HepG2 (cell line): ENCODE measurements at regions not wholly inside any gene's neighbourhood (a gene's known extent, or its start where the extent isn't known, plus 50 kb on each side); places are given as distances from the start of the nearest gene placed in this dataset.

Source experiments
- ATAC-seq: fragments of 200-7000 bp; cut with Tn5 transposase; 3 replicates; pipeline ENCODE4 v1.9.1; 2020; ENCODE audit warnings: mild to moderate bottlenecking, moderate library complexity
- BruUV-seq: library from RNA; stranded (reverse); fragments of 400-500 nt; replicated peaks from 2 replicates; lab custom pipeline; 2021; lab: Mats Ljungman, UMichigan
- CTCF ChIA-PET: fragments of 300-600 bp; formaldehyde crosslinking; extraction: SDS; loops from one replicate; lab custom pipeline; 2021; ENCODE audit warnings: low total read pairs, inconsistent platforms, low intra/inter-chr PET ratio; lab: Yijun Ruan, JAX
- POLR2A ChIA-PET: fragments of 350-600 bp; sonication (Branson Sonifier 250); formaldehyde crosslinking; loops from one replicate; lab custom pipeline; 2020; ENCODE audit warnings: antibody characterized with exemption, inconsistent platforms; lab: Yijun Ruan, JAX
- DNase-seq: peaks from one replicate; pipeline ENCODE4 v3.0.0-alpha.2; 2015; ENCODE audit warnings: low spot score
- FAIRE-seq: peaks from 3 replicates; lab custom pipeline; 2011; peaks lifted over from hg19 to GRCh38; lab: Jason Lieb, UNC
- H2AFZ ChIP-seq: one replicate; pipeline ENCODE4 v1.6.1; 2011; ENCODE audit warnings: low read length, inconsistent platforms
- H3K27ac ChIP-seq: fragments of 300-600 bp; 3 replicates; pipeline ENCODE4 v1.8.0; 2011; ENCODE audit warnings: mixed run types, mild to moderate bottlenecking, mixed read lengths, low read length, inconsistent platforms; ENCODE audit not compliant: insufficient read depth; ENCODE audit errors: extremely low read length
- H3K27me3 ChIP-seq, 2 experiments: fragments of 200-600 bp in 1 of 2; 2 replicates in 1 of 2; 3 replicates in 1 of 2; pipeline versions ENCODE4 v1.6.0 to v1.8.0; 2011; ENCODE audit warnings: low read length in 2 of 2, mild to moderate bottlenecking in 2 of 2, moderate library complexity in 2 of 2, inconsistent platforms in 1 of 2; ENCODE audit not compliant: insufficient read depth in 2 of 2, control insufficient read depth in 1 of 2
- H3K36me3 ChIP-seq, 2 experiments: fragments of 200-600 bp in 1 of 2; replicated peaks in 1 of 2; 2 replicates in 1 of 2; 3 replicates in 1 of 2; pipeline versions ENCODE4 v1.5.1 to v1.8.0; 2011; ENCODE audit warnings: low read length in 2 of 2, inconsistent platforms in 1 of 2; ENCODE audit not compliant: insufficient read depth in 2 of 2, control insufficient read depth in 1 of 2
- H3K4me1 ChIP-seq: 2 replicates; pipeline ENCODE4 v1.5.1; 2012; ENCODE audit warnings: low read length, inconsistent platforms; ENCODE audit not compliant: insufficient read depth
- H3K4me2 ChIP-seq: 2 replicates; pipeline ENCODE4 v1.6.0; 2011; ENCODE audit warnings: low read depth, low read length, inconsistent platforms
- H3K4me3 ChIP-seq, 3 experiments: fragments of 200-600 bp in 1 of 3; sonication (generic), shearing (Covaris generic) in 1 of 3; replicated peaks in 1 of 3; 2 replicates each; pipeline ENCODE4 v1.5.1; 2011 to 2016; ENCODE audit warnings: low read length in 3 of 3, inconsistent platforms in 2 of 3, low read depth in 2 of 3, mild to moderate bottlenecking in 2 of 3, control low read depth in 1 of 3, mixed read lengths in 1 of 3; ENCODE audit not compliant: insufficient read depth in 1 of 3
- H3K79me2 ChIP-seq: one replicate; pipeline ENCODE4 v1.6.1; 2011; ENCODE audit warnings: low read length, inconsistent platforms; ENCODE audit not compliant: insufficient read depth
- H3K9ac ChIP-seq: 2 replicates; pipeline ENCODE4 v1.6.0; 2011; ENCODE audit warnings: mild to moderate bottlenecking, low read depth, low read length, inconsistent platforms; ENCODE audit not compliant: insufficient read depth
- H3K9me3 ChIP-seq: 2 replicates; pipeline ENCODE4 v1.5.1; 2012; ENCODE audit warnings: mild to moderate bottlenecking, low read length
- H4K20me1 ChIP-seq: 2 replicates; pipeline ENCODE4 v1.6.0; 2011; ENCODE audit warnings: inconsistent platforms, mild to moderate bottlenecking, low read length, moderate library complexity; ENCODE audit not compliant: insufficient read depth
- CEBPB ChIP-seq: IDR thresholded peaks from 2 replicates; pipeline ENCODE4 v1.6.1; 2011; ENCODE audit warnings: low read depth, low read length, improper control_type of control experiment, borderline replicate concordance
- FOXO4 ChIP-seq: sonication (generic); formaldehyde crosslinking; conservative IDR thresholded peaks from 2 replicates; pipeline ENCODE4 v1.8.1; 2023; ENCODE audit warnings: missing genetic modification reagents
- HNRNPK ChIP-seq: fragments of 200-400 bp; formaldehyde crosslinking; IDR thresholded peaks from 2 replicates; pipeline ENCODE4 v1.6.1; 2018; ENCODE audit warnings: low read length, low read depth, moderate library complexity, mild to moderate bottlenecking; ENCODE audit not compliant: poor library complexity, severe bottlenecking
- JUNB ChIP-seq: sonication (generic); formaldehyde crosslinking; IDR thresholded peaks from 2 replicates; pipeline ENCODE4 v1.8.0; 2022; ENCODE audit warnings: missing genetic modification reagents, mild to moderate bottlenecking, borderline replicate concordance
- MBD4 ChIP-seq: IDR thresholded peaks from 2 replicates; pipeline ENCODE4 v1.6.1; 2012; ENCODE audit warnings: low read length, inconsistent platforms, borderline replicate concordance
- NR2C2 ChIP-seq: sonication (generic); formaldehyde crosslinking; IDR thresholded peaks from 2 replicates; pipeline ENCODE4 v1.4.0; 2020; ENCODE audit warnings: missing genetic modification reagents, mild to moderate bottlenecking, moderate library complexity, borderline replicate concordance
- RBAK ChIP-seq: sonication (generic); formaldehyde crosslinking; IDR thresholded peaks from 2 replicates; pipeline ENCODE4 v1.5.1; 2020; ENCODE audit warnings: mild to moderate bottlenecking, missing genetic modification reagents
- ZNF652 ChIP-seq: IDR thresholded peaks from 2 replicates; pipeline ENCODE4 v1.6.1; 2016; ENCODE audit warnings: low read depth, borderline replicate concordance
- ZNF709 ChIP-seq: sonication (generic); formaldehyde crosslinking; IDR thresholded peaks from 2 replicates; pipeline ENCODE4 v1.5.0; 2020; ENCODE audit warnings: mild to moderate bottlenecking, missing genetic modification reagents
- ZNF720 ChIP-seq: sonication (generic); formaldehyde crosslinking; IDR thresholded peaks from 2 replicates; pipeline ENCODE4 v1.4.0; 2020; ENCODE audit warnings: missing genetic modification reagents
- ZNF75D ChIP-seq: sonication (generic); formaldehyde crosslinking; IDR thresholded peaks from 2 replicates; pipeline ENCODE4 v1.8.1; 2023; ENCODE audit warnings: missing genetic modification reagents, mild to moderate bottlenecking, borderline replicate concordance
- WGBS: methylation state at CpG from one replicate; pipeline ENCODE4 v1.1.6; 2017; ENCODE audit warnings: low lambda C conversion rate; 5-methylcytosine and 5-hydroxymethylcytosine counted together
- in situ Hi-C: cut with HindIII; loops from 2 replicates; pipeline ENCODE4 v1.10.0; 2017; ENCODE audit warnings: low pct_unique_long_range_greater_than_20kb; ENCODE audit not compliant: extremely low pct_ligation_motif_present
- intact Hi-C: fragments of 100-400 bp; cut with micrococcal nuclease; formaldehyde crosslinking; loops from one replicate; pipeline ENCODE4 v1.10.0; 2022; ENCODE audit not compliant: unreplicated experiment

GRCh38 chr6:66638099-66638498, 931.1 kb upstream of the EYS start:
- peak overlapping the region; percentile 7 for H2AFZ ChIP-seq
- H3K9me3 ChIP-seq = no peaks in the 10 kb centered on the region
- ATAC-seq (peak; percentile 72), DNase-seq (no peak), FAIRE-seq (no peak)
- in situ Hi-C loops (no loop called here), intact Hi-C loops (no loop called here)
- no peak overlapping the region for H3K27ac ChIP-seq
- BruUV-seq = no TSS peak
- no peaks in the 10 kb centered on the region for H3K79me2 ChIP-seq
- H3K9ac ChIP-seq = no peak overlapping the region
- POLR2A ChIA-PET = no interaction called here
- CTCF ChIA-PET = no interaction called here
- H3K4me2 ChIP-seq = peak overlapping the region; percentile 3; the same call in 1 of the 2 replicates
- no peak overlapping the region for H3K4me3 ChIP-seq
- H4K20me1 ChIP-seq = no peaks in the 10 kb centered on the region
- no peaks in the 10 kb centered on the region for H3K4me1 ChIP-seq
- WGBS = 3% methylated on average over 5 of the region's 5 CpGs
- TF ChIP-seq NR2C2 (CRISPR knock-in tag) (no peak), MBD4 (no peak), ZNF709 (CRISPR knock-in tag) (peak; percentile 99; the same call in 1 of the 2 replicates), JUNB (CRISPR knock-in tag) (no peak), HNRNPK (no peak), FOXO4 (no peak)
- no peaks in the 10 kb centered on the region for H3K36me3 ChIP-seq
- H3K27me3 ChIP-seq = no peaks in the 10 kb centered on the region

GRCh38 chr6:66628917-66629316, 921.9 kb upstream of the EYS start:
- TF ChIP-seq ZNF720 (CRISPR knock-in tag) (no peak), ZNF75D (CRISPR knock-in tag) (no peak), CEBPB (peak; percentile 56; the same call in 1 of the 2 replicates), RBAK (CRISPR knock-in tag) (no peak), ZNF652 (CRISPR knock-in tag) (no peak)
- CTCF ChIA-PET = no interaction called here
- Histone ChIP-seq H3K36me3 (no peaks in the 10 kb centered on the region), H3K9me3 (no peaks in the 10 kb centered on the region), H3K9ac (no peak overlapping the region), H3K79me2 (no peaks in the 10 kb centered on the region), H3K4me2 (no peak overlapping the region), H3K27ac (no peak overlapping the region), H2AFZ (no peak overlapping the region), H3K4me1 (no peaks in the 10 kb centered on the region), H4K20me1 (no peaks in the 10 kb centered on the region), H3K4me3 (no peak overlapping the region), H3K27me3 (no peaks in the 10 kb centered on the region)
- no TSS peak for BruUV-seq
- no peak for FAIRE-seq
- intact Hi-C loops = no loop called here
- no peak for DNase-seq
- no peak for ATAC-seq
- POLR2A ChIA-PET = no interaction called here
- in situ Hi-C loops = no loop called here
